Neural progenitor cell (in vitro differentiated cells): ENCODE measurements at regions not wholly inside any gene's neighbourhood (a gene's known extent, or its start where the extent isn't known, plus 50 kb on each side); places are given as distances from the start of the nearest gene placed in this dataset.

Experiments
- EZH2phosphoT487 ChIP-seq: fragments of 200-600 bp; sonication (generic); IDR thresholded peaks from 2 replicates; pipeline ENCODE4 v1.6.1; 2017; ENCODE audit warnings: antibody characterized with exemption
- TF ChIP-seq, protein P1 (sequence below): fragments of 200-600 bp; sonication (generic); IDR thresholded peaks from 2 replicates; pipeline ENCODE4 v1.5.1; 2017; ENCODE audit warnings: antibody characterized with exemption, mild to moderate bottlenecking

DNA sequence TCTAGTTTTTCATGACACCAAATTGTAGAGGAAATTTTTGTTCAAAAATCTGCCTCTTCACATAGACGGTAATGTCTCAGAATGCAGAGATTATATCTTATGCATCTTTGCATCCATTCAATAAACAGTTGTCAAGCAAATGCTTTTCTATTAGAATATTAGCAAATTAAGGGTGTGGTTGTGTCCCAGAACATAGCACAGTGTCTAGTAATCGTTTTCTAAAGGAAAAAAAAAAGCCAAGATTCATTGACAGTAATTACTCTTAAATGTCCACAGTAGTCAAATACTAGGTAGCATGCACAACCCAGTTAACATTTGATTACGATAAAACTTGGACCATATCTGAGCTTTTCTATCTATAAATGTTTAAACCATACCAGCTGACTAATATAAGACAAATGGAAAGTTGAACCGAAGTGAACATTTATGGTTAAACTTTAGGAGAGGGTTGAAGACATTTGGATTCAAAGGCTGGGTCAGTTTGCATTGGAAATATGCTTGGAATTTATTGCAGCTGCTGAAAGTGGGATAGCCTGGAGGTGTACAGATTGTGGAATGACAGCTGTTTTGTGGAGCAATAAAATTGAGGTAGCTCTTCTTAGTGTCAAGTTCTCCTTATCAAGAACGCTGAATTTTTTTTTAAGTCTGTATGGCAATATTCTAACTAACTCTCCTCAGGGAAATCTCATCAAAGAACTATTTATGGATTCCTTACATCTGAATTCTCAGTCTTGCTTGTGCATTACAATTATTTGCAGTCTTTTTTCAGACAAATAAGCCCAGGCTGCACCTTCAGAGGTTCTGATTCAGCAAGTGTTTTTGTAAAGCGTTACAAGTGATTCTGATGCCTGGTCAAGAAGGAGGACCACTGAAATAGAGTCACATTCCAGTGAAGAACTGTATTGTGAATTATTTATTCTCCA, 66.7 kb upstream of the ATP2B1 start:
- TF ChIP-seq, protein P1, sequence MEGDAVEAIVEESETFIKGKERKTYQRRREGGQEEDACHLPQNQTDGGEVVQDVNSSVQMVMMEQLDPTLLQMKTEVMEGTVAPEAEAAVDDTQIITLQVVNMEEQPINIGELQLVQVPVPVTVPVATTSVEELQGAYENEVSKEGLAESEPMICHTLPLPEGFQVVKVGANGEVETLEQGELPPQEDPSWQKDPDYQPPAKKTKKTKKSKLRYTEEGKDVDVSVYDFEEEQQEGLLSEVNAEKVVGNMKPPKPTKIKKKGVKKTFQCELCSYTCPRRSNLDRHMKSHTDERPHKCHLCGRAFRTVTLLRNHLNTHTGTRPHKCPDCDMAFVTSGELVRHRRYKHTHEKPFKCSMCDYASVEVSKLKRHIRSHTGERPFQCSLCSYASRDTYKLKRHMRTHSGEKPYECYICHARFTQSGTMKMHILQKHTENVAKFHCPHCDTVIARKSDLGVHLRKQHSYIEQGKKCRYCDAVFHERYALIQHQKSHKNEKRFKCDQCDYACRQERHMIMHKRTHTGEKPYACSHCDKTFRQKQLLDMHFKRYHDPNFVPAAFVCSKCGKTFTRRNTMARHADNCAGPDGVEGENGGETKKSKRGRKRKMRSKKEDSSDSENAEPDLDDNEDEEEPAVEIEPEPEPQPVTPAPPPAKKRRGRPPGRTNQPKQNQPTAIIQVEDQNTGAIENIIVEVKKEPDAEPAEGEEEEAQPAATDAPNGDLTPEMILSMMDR: no peak
- TF ChIP-seq EZH2phosphoT487: no peak
